Stimulated activated CD8-positive, alpha-beta memory T cell treated with anti-CD3 and anti-CD28 coated beads, Interleukin-15, amount 100 ng/mL, for 24 hours (primary cell): ENCODE measurements at regions not wholly inside any gene's neighbourhood (a gene's known extent, or its start where the extent isn't known, plus 50 kb on each side); places are given as distances from the start of the nearest gene placed in this dataset.
"Not testable (repeated sequence)": the region's sequence is repeated elsewhere in the genome, so short reads cannot be mapped to it uniquely, and the experiment has no call there.

ENCODE experiments used
- DNase-seq: peaks from one replicate; pipeline ENCODE4 v3.0.0-alpha.2; 2020; ENCODE audit warnings: low read depth

DNA sequence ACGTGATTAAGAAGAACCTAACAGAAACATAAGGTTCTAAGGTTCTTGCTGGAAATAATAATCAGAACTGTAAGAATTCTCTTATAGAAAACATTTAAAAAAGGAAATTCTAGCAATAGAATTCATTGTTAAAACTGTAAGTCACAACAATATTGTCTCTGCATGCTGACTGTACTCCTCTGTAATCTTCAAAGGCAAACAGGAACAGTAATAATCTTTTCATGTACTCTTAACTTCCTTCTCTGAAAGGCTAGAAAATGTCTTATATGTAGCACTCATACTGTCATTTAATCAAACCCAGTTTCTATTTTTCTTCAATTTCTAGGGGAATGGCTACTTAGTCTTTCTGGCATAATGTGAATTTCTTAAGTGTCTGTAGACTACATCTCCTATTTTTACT is 103.5 kb upstream of the AGAP9 start:
- DNase-seq, result not testable (repeated sequence)

DNA sequence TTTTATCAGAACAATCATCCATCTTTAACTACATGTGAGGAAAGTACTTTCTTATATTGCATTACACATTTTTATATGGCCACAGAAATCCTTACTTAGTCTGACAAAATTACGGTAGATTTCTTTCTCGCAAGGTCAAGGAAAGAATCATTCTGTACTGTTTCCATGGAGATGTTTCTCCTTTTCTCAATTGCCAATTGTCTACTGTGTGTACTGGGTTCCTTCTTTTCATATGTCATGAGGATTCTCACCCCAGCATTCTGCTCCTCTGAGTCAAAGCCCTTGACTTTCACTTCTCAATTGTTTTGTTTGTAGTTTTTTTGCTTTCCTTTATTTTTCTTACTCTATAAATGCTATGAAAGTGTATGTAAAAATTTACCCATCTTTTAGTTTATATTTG is 99.3 kb upstream of the AGAP9 start:
- DNase-seq, result not testable (repeated sequence)

GRCh38 chr10:47619300-47620012 is 96.0 kb upstream of the AGAP9 start:
- not testable (repeated sequence) for DNase-seq

DNA sequence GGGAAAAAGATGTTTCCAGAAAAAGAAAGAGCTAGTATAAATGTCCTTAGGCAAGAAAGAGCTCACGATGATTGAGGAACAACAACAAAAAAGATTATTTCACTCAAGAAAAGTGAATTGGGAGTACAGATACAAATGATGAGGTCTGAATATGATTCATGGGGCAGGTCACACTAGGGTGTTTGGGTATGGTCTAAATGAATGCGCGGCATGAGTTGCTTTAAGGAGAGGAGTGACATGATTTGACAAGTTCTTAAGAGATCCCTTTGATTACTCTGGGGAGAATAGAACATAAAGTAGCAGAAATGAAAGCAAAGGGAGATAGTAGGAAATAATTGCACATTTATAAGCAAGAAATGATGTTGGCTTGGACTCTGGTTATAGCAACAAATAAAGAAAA is 85.9 kb upstream of the AGAP9 start:
- not testable (repeated sequence) for DNase-seq

- DNase-seq, result not testable (repeated sequence)
These were observed 82.6 kb upstream of the AGAP9 start for GRCh38 chr10:47605791-47606773.

- not testable (repeated sequence) for DNase-seq
These were observed 77.2 kb upstream of the AGAP9 start for GRCh38 chr10:47600604-47601003.

DNA sequence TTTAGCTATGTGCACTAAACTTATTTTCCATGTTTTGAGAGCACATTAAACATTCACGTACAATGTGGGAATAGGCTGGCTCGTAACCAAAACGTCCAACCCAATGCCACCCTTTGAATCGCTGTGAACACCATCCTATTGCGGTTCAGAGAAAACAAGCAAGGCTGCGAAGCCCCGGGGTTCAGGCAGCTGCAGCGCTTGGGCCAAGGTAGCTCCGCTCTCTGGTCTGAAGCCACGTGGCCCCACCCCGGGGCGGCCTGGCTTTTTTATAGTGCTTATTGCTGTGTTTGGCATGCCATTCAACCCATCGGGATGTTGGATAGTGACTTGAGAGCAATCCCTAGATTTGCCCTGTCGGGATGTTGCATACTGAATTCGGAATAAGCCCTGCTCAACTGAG is 76.7 kb upstream of the AGAP9 start:
- not testable (repeated sequence) for DNase-seq

DNA sequence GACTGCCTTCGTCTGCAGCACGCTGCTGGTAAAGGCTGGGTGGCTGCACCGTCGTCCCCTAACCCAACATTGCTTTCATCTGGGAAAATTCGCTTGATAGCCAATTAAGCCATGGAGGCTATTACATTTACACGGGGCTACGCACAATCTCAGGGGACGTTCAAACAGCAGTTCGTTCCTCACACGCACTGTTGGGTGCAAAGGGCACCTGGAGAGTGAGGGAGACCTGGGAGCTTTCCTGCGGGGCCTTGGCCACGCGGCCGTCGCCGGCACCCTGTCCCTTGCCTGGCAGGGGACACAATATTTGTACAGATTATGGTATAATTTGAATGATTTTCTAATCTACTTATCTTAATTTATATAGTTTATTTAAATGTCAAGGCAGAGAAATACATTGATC is 76.2 kb upstream of the AGAP9 start:
- not testable (repeated sequence) for DNase-seq

GRCh38 chr10:47593805-47594204 is 70.4 kb upstream of the AGAP9 start:
- not testable (repeated sequence) for DNase-seq

DNA sequence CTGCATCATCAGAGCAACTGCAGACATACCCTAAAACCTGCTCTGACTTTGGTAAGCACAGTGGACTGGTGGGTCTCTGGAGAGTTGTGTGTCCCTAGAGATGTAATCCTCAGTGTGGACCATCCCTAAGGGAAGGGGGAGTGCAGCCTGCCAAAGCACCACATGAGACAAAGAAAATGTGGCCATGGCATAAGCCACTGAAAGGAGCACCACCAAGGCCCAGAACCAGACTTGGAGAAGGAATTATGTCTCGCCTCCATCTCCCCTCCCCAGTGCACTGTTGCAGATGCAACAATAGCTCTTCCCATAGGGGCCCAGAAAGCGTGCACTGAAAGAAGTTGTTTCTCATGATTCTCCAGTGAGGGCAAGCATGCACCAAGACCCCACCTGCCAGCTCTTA is 69.7 kb upstream of the AGAP9 start:
- not testable (repeated sequence) for DNase-seq

GRCh38 chr10:47590956-47591355 is 67.5 kb upstream of the AGAP9 start:
- DNase-seq, result not testable (repeated sequence)

- not testable (repeated sequence) for DNase-seq
These were observed 67.1 kb upstream of the AGAP9 start for GRCh38 chr10:47590534-47590933.

DNA sequence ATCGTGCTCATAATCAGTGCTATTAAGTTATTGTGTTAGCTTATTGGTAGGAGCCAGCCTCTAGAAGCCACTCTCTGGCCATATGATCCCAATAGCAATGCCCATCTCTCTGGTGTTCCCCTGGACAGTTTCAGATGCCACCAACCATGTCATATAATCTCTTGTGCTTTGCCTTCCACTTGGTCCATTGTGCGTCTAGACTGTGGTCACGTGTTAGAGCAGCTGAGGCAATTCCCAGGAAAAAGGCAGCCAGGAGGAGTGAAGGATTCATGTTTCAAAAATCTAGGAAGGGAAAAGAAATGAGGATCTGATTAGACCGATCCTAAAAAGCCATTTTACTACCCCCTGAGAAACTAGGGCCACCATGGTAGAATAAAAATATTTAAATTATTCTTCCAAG is 58.6 kb upstream of the AGAP9 start:
- not testable (repeated sequence) for DNase-seq

DNA sequence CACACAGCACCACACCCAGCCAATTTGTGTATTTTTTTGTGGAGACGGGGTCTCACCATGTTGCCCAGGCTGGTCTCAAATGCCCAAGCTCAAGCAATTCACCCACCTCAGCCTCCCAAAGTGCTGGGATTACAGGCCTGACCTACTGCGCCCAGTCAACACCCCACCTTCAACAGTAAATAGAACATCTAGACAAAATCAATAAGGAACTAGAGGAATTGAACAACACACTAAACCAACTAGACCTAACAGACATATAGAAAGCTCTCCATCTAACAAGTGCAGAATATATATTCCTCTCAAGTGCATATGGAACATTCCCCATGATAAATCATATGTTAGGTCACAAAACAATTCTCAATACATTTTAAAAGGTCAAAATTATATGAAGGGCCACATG is 56.6 kb upstream of the AGAP9 start:
- DNase-seq, result not testable (repeated sequence)

DNA sequence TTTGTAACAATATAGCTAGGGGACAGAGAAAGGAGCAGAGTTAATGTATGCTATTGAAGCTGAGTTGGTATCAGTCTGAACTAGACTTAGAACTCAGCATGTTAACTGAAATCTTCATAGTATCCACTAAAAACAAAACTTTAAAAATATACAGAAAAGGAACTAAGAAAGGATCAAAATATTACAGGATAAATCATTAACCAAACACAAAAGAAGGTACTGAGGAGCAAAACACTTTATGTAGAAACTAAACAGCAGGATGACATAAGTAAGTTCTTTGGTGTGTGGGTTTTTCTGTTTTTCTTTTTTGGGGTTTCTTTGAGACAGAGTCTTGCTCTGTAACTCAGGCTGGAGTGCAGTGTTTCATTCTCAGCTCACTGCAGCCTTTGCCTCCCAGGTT is 55.1 kb upstream of the AGAP9 start:
- not testable (repeated sequence) for DNase-seq
